ENCODE measurements at regions not wholly inside any gene's neighbourhood (a gene's known extent, or its start where the extent isn't known, plus 50 kb on each side); places are given as distances from the start of the nearest gene placed in this dataset.

DNA sequence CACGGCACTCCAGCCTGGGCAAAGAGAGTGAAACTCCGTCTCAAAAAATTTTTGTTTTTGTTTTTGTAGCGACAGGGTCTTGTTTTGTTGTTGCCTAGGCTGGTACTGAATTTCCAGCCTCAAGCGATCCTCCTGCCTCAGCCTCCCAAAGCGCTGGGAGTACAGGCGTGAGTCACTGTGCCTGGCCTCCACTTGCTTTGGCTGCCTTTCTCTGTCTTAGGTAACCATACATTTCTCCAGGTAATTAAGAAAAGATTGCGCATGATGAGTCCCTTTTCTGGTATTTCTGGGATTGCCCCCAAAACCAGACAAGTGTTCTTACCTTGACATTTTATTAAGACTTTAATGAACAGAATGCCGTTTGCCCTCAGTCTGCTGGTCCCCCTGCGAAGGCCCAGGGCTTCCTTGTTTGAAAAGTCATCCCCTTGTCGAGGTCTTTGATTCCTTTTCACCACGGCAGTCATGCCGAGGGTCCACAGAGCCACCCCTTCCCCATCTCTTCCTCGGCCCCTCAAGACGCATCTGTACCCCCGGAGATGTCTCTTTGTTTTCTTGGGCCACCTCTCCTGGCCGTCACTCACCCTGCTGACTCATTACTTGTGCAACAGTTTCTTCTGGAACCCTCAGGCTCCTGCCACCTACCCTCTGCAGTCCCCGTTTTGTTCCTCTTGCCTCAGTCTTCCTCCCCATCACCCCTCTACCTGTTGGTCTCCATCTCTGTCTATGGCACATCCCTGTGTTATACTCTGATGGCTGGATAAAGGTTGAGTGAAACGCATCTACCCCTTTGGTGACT is 151.0 kb downstream of the SEC14L1 start:
- Histone ChIP-seq H2AFZ (ENCODE audit: low read length) (no peak overlapping the region), H3K14ac (ENCODE audit: low read length) (no peak overlapping the region), H3K18ac (ENCODE audit: low read length) (no peak overlapping the region), H2BK5ac (ENCODE audit: low read length) (no peak overlapping the region), H3K27me3 (ENCODE audit: control insufficient read depth in 3 of 3, insufficient read depth in 3 of 3, low read depth in 1 of 3, low read length in 3 of 3) (no peaks in the 10 kb centered on the region), H3K4me1 (ENCODE audit: control insufficient read depth in 2 of 2, insufficient read depth in 1 of 2, low read depth in 1 of 2, low read length in 2 of 2) (peaks cover 9 to 14% of the 10 kb centered on the region in 2 donors), H2BK15ac (ENCODE audit: low read length) (no peak overlapping the region), H3K9ac (ENCODE audit: low read depth, low read length, poor library complexity) (no peak overlapping the region), H3K23ac (ENCODE audit: low read depth, low read length, poor library complexity) (no peak overlapping the region), H3K27ac (replicated peaks; ENCODE audit: low read length) (no peak overlapping the region), H2BK12ac (ENCODE audit: low read length) (no peak overlapping the region), H4K91ac (ENCODE audit: low read depth, low read length, poor library complexity) (no peak overlapping the region), H3K4me3 (ENCODE audit: low read length in 2 of 2) (no peak overlapping the region), H2AK5ac (ENCODE audit: low read depth, low read length) (peak overlapping the region; percentile 56), H3K4me2 (ENCODE audit: insufficient read depth, low read length, poor library complexity, severe bottlenecking) (no peak overlapping the region), H3K9me3 (replicated peaks in 1 of 2; ENCODE audit: control insufficient read depth in 2 of 2, insufficient read depth in 1 of 2, low read depth in 1 of 2, low read length in 2 of 2) (peaks cover 0 to 3% of the 10 kb centered on the region in 2 donors), H2BK120ac (ENCODE audit: low read depth, low read length) (no peak overlapping the region), H3K79me1 (ENCODE audit: low read depth, low read length) (no peaks in the 10 kb centered on the region), H3K4ac (ENCODE audit: low read length) (no peak overlapping the region), H3K36me3 (replicated peaks in 1 of 2; ENCODE audit: control insufficient read depth in 2 of 2, insufficient read depth in 2 of 2, low read length in 2 of 2) (no peaks in the 10 kb centered on the region), H4K8ac (ENCODE audit: low read depth, low read length) (no peak overlapping the region)
- WGBS, 2 donors (ENCODE audit: extremely low coverage in 2 of 2, insufficient read length in 2 of 2, insufficient replicate concordance in 1 of 2), result no CpG with 5 or more reads among the region's 18 CpGs
- DNase-seq (ENCODE audit: low spot score), result no peak

DNA sequence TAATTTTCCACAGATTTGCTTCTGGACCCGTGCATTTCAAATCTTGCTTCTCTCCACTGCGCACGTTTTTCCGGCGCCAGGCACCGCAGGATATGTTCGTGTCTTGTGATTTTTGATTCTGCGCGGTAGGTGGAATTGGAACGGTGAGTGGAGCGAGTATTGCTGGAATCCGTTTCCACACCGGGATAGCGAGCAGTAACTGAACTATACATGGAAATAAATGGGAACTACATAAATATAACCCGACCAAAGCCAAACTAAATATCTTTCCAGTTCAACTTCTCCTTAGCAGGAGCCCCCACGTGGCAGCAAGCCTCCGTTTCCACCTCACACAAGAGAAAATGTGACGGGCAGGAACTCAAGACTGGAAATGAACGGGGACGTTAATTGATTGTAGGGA is 154.0 kb downstream of the SEC14L1 start:
- no peak overlapping the region for H2BK15ac ChIP-seq (ENCODE audit: low read length)
- H3K27ac ChIP-seq (replicated peaks; ENCODE audit: low read length), result no peak overlapping the region
- no peak overlapping the region for H2AFZ ChIP-seq (ENCODE audit: low read length)
- no peak overlapping the region for H4K8ac ChIP-seq (ENCODE audit: low read depth, low read length)
- no peaks in the 10 kb centered on the region for H3K79me1 ChIP-seq (ENCODE audit: low read depth, low read length)
- no peak overlapping the region for H2AK5ac ChIP-seq (ENCODE audit: low read depth, low read length)
- peak overlapping the region; percentile 22 for H3K18ac ChIP-seq (ENCODE audit: low read length)
- no peak overlapping the region for H3K9ac ChIP-seq (ENCODE audit: low read depth, low read length, poor library complexity)
- H3K4ac ChIP-seq (ENCODE audit: low read length), result no peak overlapping the region
- no peaks in the 10 kb centered on the region for H3K36me3 ChIP-seq (replicated peaks in 1 of 2; ENCODE audit: control insufficient read depth in 2 of 2, insufficient read depth in 2 of 2, low read length in 2 of 2)
- H4K91ac ChIP-seq (ENCODE audit: low read depth, low read length, poor library complexity), result no peak overlapping the region
- H3K27me3 ChIP-seq (ENCODE audit: control insufficient read depth in 3 of 3, insufficient read depth in 3 of 3, low read depth in 1 of 3, low read length in 3 of 3), result no peaks in the 10 kb centered on the region
- no peak for DNase-seq (ENCODE audit: low spot score)
- no peak overlapping the region for H2BK120ac ChIP-seq (ENCODE audit: low read depth, low read length)
- no peak overlapping the region for H2BK5ac ChIP-seq (ENCODE audit: low read length)
- H3K9me3 ChIP-seq (replicated peaks in 1 of 2; ENCODE audit: control insufficient read depth in 2 of 2, insufficient read depth in 1 of 2, low read depth in 1 of 2, low read length in 2 of 2), result peaks cover 0 to 6% of the 10 kb centered on the region in 2 donors
- no peak overlapping the region for H3K14ac ChIP-seq (ENCODE audit: low read length)
- H3K23ac ChIP-seq (ENCODE audit: low read depth, low read length, poor library complexity), result no peak overlapping the region
- peaks cover 2 to 5% of the 10 kb centered on the region in 2 donors for H3K4me1 ChIP-seq (ENCODE audit: control insufficient read depth in 2 of 2, insufficient read depth in 1 of 2, low read depth in 1 of 2, low read length in 2 of 2)
- H3K4me3 ChIP-seq (ENCODE audit: low read length in 2 of 2), result no peak overlapping the region
- no CpG with 5 or more reads among the region's 20 CpGs for WGBS, 2 donors (ENCODE audit: extremely low coverage in 2 of 2, insufficient read length in 2 of 2, insufficient replicate concordance in 1 of 2)
- no peak overlapping the region for H2BK12ac ChIP-seq (ENCODE audit: low read length)
- H3K4me2 ChIP-seq (ENCODE audit: insufficient read depth, low read length, poor library complexity, severe bottlenecking), result no peak overlapping the region

DNA sequence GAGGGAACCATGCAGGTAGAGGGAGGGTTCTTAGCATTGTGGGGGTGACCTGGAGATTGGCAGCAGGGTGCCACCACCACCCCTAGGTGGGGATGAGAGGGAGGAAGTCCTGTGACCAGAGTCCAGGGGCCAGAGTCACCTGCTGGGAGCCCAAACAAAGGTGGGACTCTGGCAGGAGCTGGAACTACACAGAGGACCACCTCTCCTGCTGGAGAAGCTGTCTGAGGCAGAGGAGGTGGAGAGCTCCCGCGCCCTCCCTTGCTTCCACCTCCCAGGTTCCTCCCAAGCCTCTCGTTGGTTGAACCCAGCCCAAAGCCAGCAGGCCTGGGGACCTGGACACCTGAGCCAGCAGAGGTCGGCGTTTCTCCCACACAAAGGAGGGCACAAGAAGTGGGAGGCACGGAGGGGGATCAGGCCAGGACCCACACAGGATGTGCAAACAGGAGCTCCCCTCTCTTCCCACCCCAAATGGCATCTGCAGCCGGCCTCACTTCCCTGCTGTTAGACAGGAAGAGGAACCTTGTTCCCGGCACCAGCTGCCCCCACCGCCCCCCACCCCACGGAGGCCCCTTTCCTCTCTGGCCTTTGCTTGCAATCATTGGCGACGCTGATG is 154.6 kb downstream of the SEC14L1 start:
- Histone ChIP-seq H3K79me1 (ENCODE audit: low read depth, low read length) (no peaks in the 10 kb centered on the region), H3K23ac (ENCODE audit: low read depth, low read length, poor library complexity) (peak overlapping the region; percentile 34), H3K14ac (ENCODE audit: low read length) (no peak overlapping the region), H3K27me3 (ENCODE audit: control insufficient read depth in 3 of 3, insufficient read depth in 3 of 3, low read depth in 1 of 3, low read length in 3 of 3) (no peaks in the 10 kb centered on the region), H3K9me3 (replicated peaks in 1 of 2; ENCODE audit: control insufficient read depth in 2 of 2, insufficient read depth in 1 of 2, low read depth in 1 of 2, low read length in 2 of 2) (peaks cover 0 to 6% of the 10 kb centered on the region in 2 donors), H4K8ac (ENCODE audit: low read depth, low read length) (no peak overlapping the region), H2BK120ac (ENCODE audit: low read depth, low read length) (no peak overlapping the region), H3K27ac (replicated peaks; ENCODE audit: low read length) (no peak overlapping the region), H2BK15ac (ENCODE audit: low read length) (no peak overlapping the region), H3K18ac (ENCODE audit: low read length) (peak overlapping the region; percentile 31), H2AK5ac (ENCODE audit: low read depth, low read length) (peak overlapping the region; percentile 71), H3K36me3 (replicated peaks in 1 of 2; ENCODE audit: control insufficient read depth in 2 of 2, insufficient read depth in 2 of 2, low read length in 2 of 2) (no peaks in the 10 kb centered on the region), H3K4ac (ENCODE audit: low read length) (no peak overlapping the region), H4K91ac (ENCODE audit: low read depth, low read length, poor library complexity) (no peak overlapping the region), H3K4me2 (ENCODE audit: insufficient read depth, low read length, poor library complexity, severe bottlenecking) (no peak overlapping the region), H2BK5ac (ENCODE audit: low read length) (no peak overlapping the region), H3K9ac (ENCODE audit: low read depth, low read length, poor library complexity) (no peak overlapping the region), H2AFZ (ENCODE audit: low read length) (peak overlapping the region; percentile 65), H3K4me1 (ENCODE audit: control insufficient read depth in 2 of 2, insufficient read depth in 1 of 2, low read depth in 1 of 2, low read length in 2 of 2) (peaks cover 2 to 5% of the 10 kb centered on the region in 2 donors), H2BK12ac (ENCODE audit: low read length) (peak overlapping the region; percentile 49), H3K4me3 (ENCODE audit: low read length in 2 of 2) (no peak overlapping the region)
- whole genome bisulfite sequencing, 2 donors (ENCODE audit: extremely low coverage in 2 of 2, insufficient read length in 2 of 2, insufficient replicate concordance in 1 of 2), result no CpG with 5 or more reads among the region's 12 CpGs
- no peak for DNase-seq (ENCODE audit: low spot score)

DNA sequence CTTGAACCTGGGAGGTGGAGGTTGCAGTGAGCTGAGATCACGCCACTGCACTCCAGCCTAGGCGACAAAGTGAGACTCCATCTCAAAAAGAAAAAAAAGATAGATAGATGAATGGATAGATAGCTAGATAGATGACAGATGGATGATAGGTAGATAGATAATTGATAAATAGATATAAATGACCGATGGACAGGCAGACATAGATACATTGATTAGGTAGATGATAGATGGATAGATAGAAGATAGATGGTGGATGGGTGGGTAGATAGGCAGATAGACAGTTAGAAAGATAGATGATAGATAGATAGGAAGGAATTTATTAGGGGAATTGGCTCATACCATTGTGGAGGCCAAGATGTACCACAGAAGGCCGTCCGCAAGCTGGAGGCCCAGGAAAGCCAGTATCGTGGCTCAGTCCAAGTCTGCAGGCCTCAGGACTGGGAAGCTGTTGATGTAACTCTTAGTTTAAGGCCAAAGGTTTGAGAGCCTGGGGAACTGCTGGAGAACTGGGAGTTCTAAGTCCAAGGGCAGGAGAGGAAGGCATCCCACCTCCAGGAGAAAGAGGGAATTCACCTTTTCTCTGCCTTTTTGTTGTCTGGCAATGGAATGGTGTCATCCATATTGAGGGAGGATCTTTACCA is 156.1 kb downstream of the SEC14L1 start:
- H3K9me3 ChIP-seq (replicated peaks in 1 of 2; ENCODE audit: control insufficient read depth in 2 of 2, insufficient read depth in 1 of 2, low read depth in 1 of 2, low read length in 2 of 2), result peaks cover 0 to 6% of the 10 kb centered on the region in 2 donors
- H3K23ac ChIP-seq (ENCODE audit: low read depth, low read length, poor library complexity), result no peak overlapping the region
- no peak overlapping the region for H2BK15ac ChIP-seq (ENCODE audit: low read length)
- no peak overlapping the region for H2BK120ac ChIP-seq (ENCODE audit: low read depth, low read length)
- no peak overlapping the region for H3K18ac ChIP-seq (ENCODE audit: low read length)
- no peaks in the 10 kb centered on the region for H3K79me1 ChIP-seq (ENCODE audit: low read depth, low read length)
- H3K4me1 ChIP-seq (ENCODE audit: control insufficient read depth in 2 of 2, insufficient read depth in 1 of 2, low read depth in 1 of 2, low read length in 2 of 2), result peaks cover 2 to 5% of the 10 kb centered on the region in 2 donors
- DNase-seq (ENCODE audit: low spot score), result no peak
- 100% methylated on average over 1 of the region's 6 CpGs; no CpG with 5 or more reads in 1 of the 2 donors for WGBS, 2 donors (ENCODE audit: extremely low coverage in 2 of 2, insufficient read length in 2 of 2, insufficient replicate concordance in 1 of 2)
- no peak overlapping the region for H4K91ac ChIP-seq (ENCODE audit: low read depth, low read length, poor library complexity)
- H2BK5ac ChIP-seq (ENCODE audit: low read length), result no peak overlapping the region
- no peaks in the 10 kb centered on the region for H3K36me3 ChIP-seq (replicated peaks in 1 of 2; ENCODE audit: control insufficient read depth in 2 of 2, insufficient read depth in 2 of 2, low read length in 2 of 2)
- no peaks in the 10 kb centered on the region for H3K27me3 ChIP-seq (ENCODE audit: control insufficient read depth in 3 of 3, insufficient read depth in 3 of 3, low read depth in 1 of 3, low read length in 3 of 3)
- H3K4ac ChIP-seq (ENCODE audit: low read length), result no peak overlapping the region
- no peak overlapping the region for H3K14ac ChIP-seq (ENCODE audit: low read length)
- H3K4me2 ChIP-seq (ENCODE audit: insufficient read depth, low read length, poor library complexity, severe bottlenecking), result no peak overlapping the region
- H2AK5ac ChIP-seq (ENCODE audit: low read depth, low read length), result no peak overlapping the region
- H3K9ac ChIP-seq (ENCODE audit: low read depth, low read length, poor library complexity), result no peak overlapping the region
- H4K8ac ChIP-seq (ENCODE audit: low read depth, low read length), result no peak overlapping the region
- no peak overlapping the region for H2BK12ac ChIP-seq (ENCODE audit: low read length)
- no peak overlapping the region for H3K27ac ChIP-seq (replicated peaks; ENCODE audit: low read length)
- H3K4me3 ChIP-seq (ENCODE audit: low read length in 2 of 2), result no peak overlapping the region
- no peak overlapping the region for H2AFZ ChIP-seq (ENCODE audit: low read length)
